Activated CD4-positive, CD25-positive, alpha-beta regulatory T cell treated with anti-CD3 and anti-CD28 coated beads, Interleukin-2, amount 50 U/mL, for 24 hours (primary cell): ENCODE measurements at regions not wholly inside any gene's neighbourhood (a gene's known extent, or its start where the extent isn't known, plus 50 kb on each side); places are given as distances from the start of the nearest gene placed in this dataset.
"Not testable (repeated sequence)": the region's sequence is repeated elsewhere in the genome, so short reads cannot be mapped to it uniquely, and the experiment has no call there.

Experiments
- ATAC-seq, 2 donors: fragments of 150-1000 bp; cut with Tn5 transposase; one replicate each; pipeline ENCODE4 v1.10.0; 2021; ENCODE audit warnings: mild to moderate bottlenecking in 1 of 2, moderate library complexity in 1 of 2

GRCh38 chr2:167843217-167843616, 404.2 kb downstream of the STK39 start:
- no peak for ATAC-seq

GRCh38 chr2:167842047-167842446, 405.3 kb downstream of the STK39 start:
- ATAC-seq, result no peak

GRCh38 chr2:167835290-167835689, 412.1 kb downstream of the STK39 start:
- ATAC-seq, result not testable (repeated sequence)

GRCh38 chr2:167834707-167835106, 412.7 kb downstream of the STK39 start:
- ATAC-seq, result no peak

GRCh38 chr2:167833294-167833693, 414.1 kb downstream of the STK39 start:
- no peak for ATAC-seq

GRCh38 chr2:167832868-167833287, 414.5 kb downstream of the STK39 start:
- ATAC-seq, result no peak

GRCh38 chr2:167827352-167828097, 419.9 kb downstream of the STK39 start:
- ATAC-seq, result no peak

GRCh38 chr2:167826906-167827305, 420.5 kb downstream of the STK39 start:
- ATAC-seq, result no peak

- ATAC-seq, result no peak
Observed at GRCh38 chr2:167825664-167826063, 421.7 kb downstream of the STK39 start.

GRCh38 chr2:167822690-167823465, 424.5 kb downstream of the STK39 start:
- ATAC-seq, result no peak

- ATAC-seq, result no peak
Observed at GRCh38 chr2:167820488-167820887, 426.9 kb downstream of the STK39 start.

GRCh38 chr2:167818521-167818920, 428.9 kb downstream of the STK39 start:
- ATAC-seq, result no peak

GRCh38 chr2:167817908-167818307, 429.5 kb downstream of the STK39 start:
- no peak for ATAC-seq

GRCh38 chr2:167817422-167817821, 430.0 kb downstream of the STK39 start:
- no peak for ATAC-seq

- no peak for ATAC-seq
Observed at GRCh38 chr2:167816874-167817290, 430.5 kb downstream of the STK39 start.

GRCh38 chr2:167814881-167815718, 432.3 kb downstream of the STK39 start:
- ATAC-seq, result no peak

GRCh38 chr2:167814482-167814880, 432.9 kb downstream of the STK39 start:
- not testable (repeated sequence) for ATAC-seq

GRCh38 chr2:167809799-167810198, 437.6 kb downstream of the STK39 start:
- ATAC-seq, result not testable (repeated sequence)

GRCh38 chr2:167803449-167803988, 443.9 kb downstream of the STK39 start:
- no peak for ATAC-seq

GRCh38 chr2:167794554-167795255, 452.7 kb downstream of the STK39 start:
- no peak for ATAC-seq

GRCh38 chr2:167793725-167794124, 453.7 kb downstream of the STK39 start:
- ATAC-seq, result no peak

GRCh38 chr2:167792126-167792525, 455.3 kb downstream of the STK39 start:
- ATAC-seq, result no peak
